HUES48 (cell line): ENCODE measurements at regions not wholly inside any gene's neighbourhood (a gene's known extent, or its start where the extent isn't known, plus 50 kb on each side); places are given as distances from the start of the nearest gene placed in this dataset.

Source experiments
- H3K27ac ChIP-seq: one replicate; pipeline ENCODE4 v1.7.0; 2013; ENCODE audit warnings: low read depth, low read length, inconsistent platforms
- H3K27me3 ChIP-seq: 2 replicates; pipeline ENCODE4 v1.6.1; 2013; ENCODE audit warnings: mild to moderate bottlenecking, low read length; ENCODE audit not compliant: control insufficient read depth, insufficient read depth
- H3K36me3 ChIP-seq: 2 replicates; pipeline ENCODE4 v1.6.1; 2013; ENCODE audit warnings: low read length; ENCODE audit not compliant: control insufficient read depth, insufficient read depth
- H3K4me1 ChIP-seq: 2 replicates; pipeline ENCODE4 v1.6.1; 2013; ENCODE audit warnings: mild to moderate bottlenecking, low read length; ENCODE audit not compliant: control insufficient read depth, insufficient read depth
- H3K4me3 ChIP-seq: 2 replicates; pipeline ENCODE4 v1.5.1; 2013; ENCODE audit warnings: mild to moderate bottlenecking, low read depth, low read length
- H3K9ac ChIP-seq: 2 replicates; pipeline ENCODE4 v1.6.1; 2013; ENCODE audit warnings: mild to moderate bottlenecking, low read depth, low read length, moderate library complexity
- H3K9me3 ChIP-seq: 2 replicates; pipeline ENCODE4 v1.6.1; 2013; ENCODE audit warnings: low read length; ENCODE audit not compliant: control insufficient read depth, insufficient read depth

DNA sequence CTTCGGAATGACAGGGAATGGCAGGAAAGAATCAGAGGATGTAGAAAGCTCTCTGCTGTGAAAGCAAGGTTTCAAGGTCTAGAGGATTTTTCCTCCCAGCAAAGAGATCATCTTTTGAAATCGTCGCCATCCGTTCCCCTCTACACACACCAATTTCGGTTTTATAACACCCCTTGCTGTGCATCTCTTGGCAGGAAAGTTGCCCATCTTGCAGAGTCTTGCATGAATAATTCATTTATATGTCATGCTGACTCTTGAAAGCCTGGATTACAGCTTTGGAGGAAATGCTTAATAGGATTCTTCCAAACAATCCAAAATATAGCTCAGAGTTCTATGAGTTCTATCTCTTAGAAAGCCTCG lies 262.7 kb downstream of the CHL1 start:
- Histone ChIP-seq H3K27ac (no peak overlapping the region), H3K4me1 (peaks cover 25% of the 10 kb centered on the region), H3K4me3 (no peak overlapping the region)

GRCh38 chr3:461006-461405 lies 264.4 kb downstream of the CHL1 start:
- no peaks in the 10 kb centered on the region for H3K36me3 ChIP-seq
- no peak overlapping the region for H3K9ac ChIP-seq
- H3K9me3 ChIP-seq: no peaks in the 10 kb centered on the region
- H3K4me1 ChIP-seq: peaks cover 17% of the 10 kb centered on the region
- no peak overlapping the region for H3K4me3 ChIP-seq
- H3K27me3 ChIP-seq: no peaks in the 10 kb centered on the region
- no peak overlapping the region for H3K27ac ChIP-seq

More for the DNA sequence above, 262.7 kb downstream of the CHL1 start:
- H3K9me3 ChIP-seq: no peaks in the 10 kb centered on the region
- H3K9ac ChIP-seq: no peak overlapping the region
- H3K27me3 ChIP-seq: no peaks in the 10 kb centered on the region
- H3K36me3 ChIP-seq: no peaks in the 10 kb centered on the region

- Histone ChIP-seq H3K27ac (no peak overlapping the region), H3K36me3 (no peaks in the 10 kb centered on the region), H3K4me3 (no peak overlapping the region), H3K27me3 (no peaks in the 10 kb centered on the region), H3K9me3 (no peaks in the 10 kb centered on the region), H3K4me1 (peaks cover 17% of the 10 kb centered on the region), H3K9ac (no peak overlapping the region)
Observed at GRCh38 chr3:462851-463250, 266.3 kb downstream of the CHL1 start.

DNA sequence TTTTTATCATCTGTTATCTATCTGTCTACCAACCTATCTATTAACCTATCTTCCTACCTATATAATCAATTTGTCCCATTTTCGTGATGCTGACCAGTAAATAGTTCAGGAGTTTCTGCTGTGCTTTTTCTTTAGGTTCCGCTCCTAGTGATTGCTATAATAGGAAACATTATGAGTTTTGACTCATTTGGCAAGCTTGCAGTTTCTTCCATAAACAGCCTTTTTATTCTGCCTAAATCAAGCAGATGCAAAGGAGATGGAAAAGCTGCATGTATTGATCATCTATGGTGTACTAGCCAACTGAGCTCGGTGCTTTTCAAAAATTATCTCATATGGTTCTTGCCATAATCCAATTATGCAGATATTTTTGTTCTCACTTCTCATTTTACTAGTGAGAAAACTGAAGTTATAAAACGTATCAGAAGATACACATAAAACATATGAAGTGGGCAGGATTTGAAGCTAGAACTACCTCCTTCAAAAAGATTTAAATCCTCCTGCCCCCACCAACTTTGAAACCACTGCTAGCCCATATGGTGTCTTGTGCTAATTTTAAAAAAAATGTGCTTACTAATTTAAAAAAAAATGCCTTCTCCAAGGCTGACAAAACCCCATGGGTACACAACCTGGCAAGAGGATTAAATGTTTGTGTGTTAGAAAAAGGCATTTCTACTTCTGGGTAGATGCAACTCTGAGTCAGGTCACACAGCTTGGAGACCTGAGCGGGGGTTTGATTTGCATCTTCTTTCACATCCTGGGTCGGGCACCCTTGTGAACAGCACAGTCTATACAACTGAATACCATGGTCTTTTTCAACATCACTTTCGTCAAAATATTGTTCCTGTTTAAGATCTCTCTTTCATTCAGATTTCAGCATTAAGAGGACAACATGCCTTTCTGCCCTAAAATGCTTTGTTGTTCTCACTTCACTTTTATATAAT lies 267.0 kb downstream of the CHL1 start:
- H3K9ac ChIP-seq: no peak overlapping the region
- H3K36me3 ChIP-seq: no peaks in the 10 kb centered on the region
- no peaks in the 10 kb centered on the region for H3K27me3 ChIP-seq
- no peaks in the 10 kb centered on the region for H3K9me3 ChIP-seq
- no peak overlapping the region for H3K27ac ChIP-seq
- peaks cover 15% of the 10 kb centered on the region for H3K4me1 ChIP-seq
- no peak overlapping the region for H3K4me3 ChIP-seq

- no peaks in the 10 kb centered on the region for H3K9me3 ChIP-seq
- H3K4me1 ChIP-seq: peaks cover 8% of the 10 kb centered on the region
- H3K9ac ChIP-seq: no peak overlapping the region
- H3K27ac ChIP-seq: no peak overlapping the region
- H3K4me3 ChIP-seq: no peak overlapping the region
- H3K27me3 ChIP-seq: no peaks in the 10 kb centered on the region
- H3K36me3 ChIP-seq: no peaks in the 10 kb centered on the region
Observed at GRCh38 chr3:464255-464654, 267.7 kb downstream of the CHL1 start.

DNA sequence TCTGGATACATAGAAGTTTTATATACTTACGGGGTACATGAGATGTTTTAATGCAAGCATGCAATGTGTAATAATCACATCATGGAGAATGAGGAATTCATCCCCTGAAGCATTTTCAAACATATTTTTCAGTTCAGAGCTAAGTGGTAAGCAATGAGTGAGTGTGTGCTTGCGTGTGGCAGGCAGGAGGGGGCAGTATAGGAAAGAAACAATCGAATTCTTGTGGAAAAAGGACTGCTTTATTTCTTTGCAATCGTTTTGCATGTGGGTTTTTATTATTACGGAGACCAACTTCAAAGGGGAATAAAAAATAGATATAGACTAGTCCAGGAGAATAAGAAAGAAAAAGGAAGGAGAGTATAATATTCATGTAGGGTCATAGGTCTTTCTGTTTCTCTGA lies 271.6 kb downstream of the CHL1 start:
- Histone ChIP-seq H3K9me3 (peaks cover 6% of the 10 kb centered on the region), H3K9ac (no peak overlapping the region), H3K36me3 (no peaks in the 10 kb centered on the region), H3K27me3 (no peaks in the 10 kb centered on the region), H3K4me1 (no peaks in the 10 kb centered on the region), H3K27ac (no peak overlapping the region), H3K4me3 (no peak overlapping the region)

DNA sequence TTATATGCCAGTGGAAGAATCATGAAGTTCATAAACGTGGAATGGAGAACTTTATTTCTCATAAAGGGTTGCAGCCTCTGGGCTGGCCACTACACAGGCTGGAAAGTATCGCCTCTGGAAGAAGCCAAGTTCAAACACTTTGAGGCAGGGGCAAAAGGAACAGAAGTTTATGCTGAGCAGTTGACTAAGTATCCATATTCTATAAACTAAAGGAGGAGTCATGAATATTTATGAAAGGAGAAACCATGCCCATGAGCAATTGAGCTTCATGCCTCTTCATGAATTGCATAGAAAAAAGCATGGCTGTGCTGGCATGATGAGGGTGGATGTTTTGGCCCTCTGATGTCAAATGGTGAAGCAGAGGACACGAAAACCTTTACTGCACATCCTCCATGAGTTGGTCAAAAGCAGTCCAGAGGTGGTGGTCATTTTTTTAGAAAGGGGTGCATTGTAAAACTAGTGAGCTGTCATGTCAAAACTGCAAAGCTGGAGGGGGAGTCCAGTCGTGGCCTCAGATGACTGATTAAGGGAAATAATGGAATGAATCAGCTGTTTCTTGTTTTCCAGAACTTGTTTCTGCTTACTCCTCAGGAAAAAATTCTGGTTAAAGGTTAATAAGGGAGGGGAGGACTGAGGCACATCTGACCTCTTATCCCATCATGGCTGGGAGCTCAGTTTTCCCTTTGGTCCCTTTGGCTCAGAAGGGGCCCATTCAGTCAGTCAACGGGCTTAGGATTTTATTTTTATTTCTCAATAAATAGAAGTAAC lies 276.7 kb downstream of the CHL1 start:
- no peak overlapping the region for H3K4me3 ChIP-seq
- no peak overlapping the region for H3K9ac ChIP-seq
- peaks cover 6% of the 10 kb centered on the region for H3K9me3 ChIP-seq
- H3K36me3 ChIP-seq: no peaks in the 10 kb centered on the region
- H3K27me3 ChIP-seq: no peaks in the 10 kb centered on the region
- no peak overlapping the region for H3K27ac ChIP-seq
- no peaks in the 10 kb centered on the region for H3K4me1 ChIP-seq

DNA sequence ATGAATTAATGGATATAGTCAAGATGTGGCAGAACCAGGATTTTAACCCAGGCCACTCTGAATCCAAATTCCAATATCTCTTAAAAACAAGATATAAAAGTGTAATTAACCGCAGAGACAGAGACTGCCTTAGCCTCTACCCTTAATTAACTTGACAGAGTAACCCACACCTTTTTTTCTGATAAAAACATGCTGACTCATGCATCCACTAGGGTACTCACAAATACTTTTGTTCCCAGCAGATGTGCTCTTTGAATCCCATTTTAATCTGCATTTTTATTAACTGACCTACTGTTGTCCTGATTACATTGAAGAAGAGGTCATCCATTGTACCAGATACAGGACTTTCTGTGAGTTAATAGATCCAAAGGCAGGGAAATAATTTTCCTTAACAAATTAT lies 278.3 kb downstream of the CHL1 start:
- peaks cover 6% of the 10 kb centered on the region for H3K9me3 ChIP-seq
- H3K4me1 ChIP-seq: no peaks in the 10 kb centered on the region
- no peaks in the 10 kb centered on the region for H3K27me3 ChIP-seq
- H3K4me3 ChIP-seq: no peak overlapping the region
- no peaks in the 10 kb centered on the region for H3K36me3 ChIP-seq
- H3K27ac ChIP-seq: no peak overlapping the region
- H3K9ac ChIP-seq: no peak overlapping the region

DNA sequence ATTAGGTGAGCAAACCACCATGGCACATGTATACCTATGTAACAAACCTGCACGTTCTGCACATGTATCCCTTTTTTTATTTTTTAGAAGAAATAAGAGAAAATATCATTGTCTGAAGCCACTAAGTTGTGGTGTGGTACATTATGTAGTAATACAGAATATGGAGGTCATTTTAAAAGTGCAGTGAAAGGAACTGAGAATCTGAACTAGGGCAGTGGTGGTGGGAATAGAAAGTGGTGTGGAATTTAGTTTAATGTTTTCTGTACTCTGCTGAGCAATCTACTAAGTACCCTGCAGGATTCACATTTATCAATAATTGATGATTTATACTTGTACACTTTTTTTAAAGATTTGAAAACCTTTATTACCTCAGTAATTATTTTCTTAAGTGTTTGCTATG lies 283.5 kb downstream of the CHL1 start:
- Histone ChIP-seq H3K27ac (no peak overlapping the region), H3K9ac (no peak overlapping the region), H3K9me3 (no peaks in the 10 kb centered on the region; the same call in 1 of the 2 replicates), H3K4me1 (no peaks in the 10 kb centered on the region; the same call in 1 of the 2 replicates), H3K36me3 (no peaks in the 10 kb centered on the region), H3K27me3 (no peaks in the 10 kb centered on the region), H3K4me3 (no peak overlapping the region)

DNA sequence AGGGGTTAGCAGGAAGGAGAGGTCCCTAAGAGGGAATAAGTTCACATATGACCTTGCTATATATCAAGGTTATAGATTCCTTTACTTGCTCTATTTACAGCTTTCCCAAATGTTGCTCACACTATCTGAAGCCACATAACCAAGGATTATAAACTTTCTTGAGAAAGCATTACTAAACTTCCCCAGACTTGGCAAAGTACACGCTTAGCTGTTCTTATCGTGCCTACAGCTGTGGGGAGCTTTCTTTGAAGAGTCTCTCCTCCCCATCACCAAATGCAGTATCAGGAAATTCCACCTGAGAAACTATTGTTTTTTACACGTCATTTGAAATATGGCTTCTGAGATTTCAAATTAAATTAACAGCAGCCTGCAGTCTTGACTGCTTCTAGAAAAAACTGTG lies 284.5 kb downstream of the CHL1 start:
- no peak overlapping the region for H3K4me3 ChIP-seq
- no peaks in the 10 kb centered on the region for H3K36me3 ChIP-seq
- H3K27me3 ChIP-seq: no peaks in the 10 kb centered on the region
- H3K9me3 ChIP-seq: no peaks in the 10 kb centered on the region; the same call in 1 of the 2 replicates
- peaks cover 3% of the 10 kb centered on the region; the same call in 1 of the 2 replicates for H3K4me1 ChIP-seq
- H3K9ac ChIP-seq: no peak overlapping the region
- H3K27ac ChIP-seq: no peak overlapping the region

GRCh38 chr3:481680-482079 lies 285.1 kb downstream of the CHL1 start:
- H3K9ac ChIP-seq: no peak overlapping the region
- no peaks in the 10 kb centered on the region for H3K36me3 ChIP-seq
- H3K4me1 ChIP-seq: peaks cover 9% of the 10 kb centered on the region
- H3K9me3 ChIP-seq: no peaks in the 10 kb centered on the region; the same call in 1 of the 2 replicates
- no peak overlapping the region for H3K4me3 ChIP-seq
- H3K27me3 ChIP-seq: no peaks in the 10 kb centered on the region
- H3K27ac ChIP-seq: no peak overlapping the region
